ENCODE measurements at regions not wholly inside any gene's neighbourhood (a gene's known extent, or its start where the extent isn't known, plus 50 kb on each side); places are given as distances from the start of the nearest gene placed in this dataset.

GRCh38 chr9:4933861-4934260 lies 51.2 kb upstream of the JAK2 start:
- CTCF ChIA-PET = no interaction called here
- Histone ChIP-seq H3K4me3 (ENCODE audit: low read depth, low read length) (no peak overlapping the region), H3K27ac (ENCODE audit: extremely low read depth, low read depth, low read length) (no peak overlapping the region), H3K9me3 (ENCODE audit: control insufficient read depth, insufficient read depth, low read depth, low read length) (no peaks in the 10 kb centered on the region), H3K4me1 (ENCODE audit: control insufficient read depth, insufficient read depth, low read length) (no peaks in the 10 kb centered on the region), H3K36me3 (ENCODE audit: control insufficient read depth in 2 of 2, insufficient read depth in 1 of 2, low read length in 2 of 2) (no peaks in the 10 kb centered on the region)
- no peak for TF ChIP-seq ZNF350 (tag by site-specific recombination; IDR thresholded peaks at IDR 0.05)
- TF ChIP-seq ZNF548 (tag by site-specific recombination; IDR thresholded peaks at IDR 0.05) = no peak
- no peak for TF ChIP-seq ZNF510 (tag by site-specific recombination; IDR thresholded peaks at IDR 0.05; ENCODE audit: insufficient replicate concordance)
- TF ChIP-seq ZNF416 (tag by site-specific recombination; IDR thresholded peaks at IDR 0.05) = no peak
- TF ChIP-seq ZNF658 (tag by site-specific recombination; IDR thresholded peaks at IDR 0.05) = no peak
- TF ChIP-seq ZNF514 (tag by site-specific recombination; IDR thresholded peaks at IDR 0.05) = no peak
- no peak for TF ChIP-seq MEIS1 (CRISPR knock-in tag; IDR thresholded peaks at IDR 0.05; ENCODE audit: borderline replicate concordance)
- no peak for TF ChIP-seq GLI2 (tag by site-specific recombination; IDR thresholded peaks at IDR 0.05; ENCODE audit: borderline replicate concordance, low read depth)
- no peak for TF ChIP-seq ZNF16 (tag by site-specific recombination; IDR thresholded peaks at IDR 0.05; ENCODE audit: low read depth)
- no peak for TF ChIP-seq ZNF121 (tag by site-specific recombination; IDR thresholded peaks at IDR 0.05)
- no peak for TF ChIP-seq ZFP41 (tag by site-specific recombination; IDR thresholded peaks at IDR 0.05; ENCODE audit: borderline replicate concordance)
- TF ChIP-seq ZNF394 (tag by site-specific recombination; IDR thresholded peaks at IDR 0.05; ENCODE audit: borderline replicate concordance) = no peak
- TF ChIP-seq ZBTB17 (tag by site-specific recombination; IDR thresholded peaks at IDR 0.05) = no peak
- no peak for TF ChIP-seq ZNF426 (tag by site-specific recombination; IDR thresholded peaks at IDR 0.05)
- no peak for TF ChIP-seq ZNF768 (tag by site-specific recombination; IDR thresholded peaks at IDR 0.05)
- POLR2A ChIA-PET = no interaction called here

- Histone ChIP-seq H3K36me3 (ENCODE audit: control insufficient read depth in 2 of 2, insufficient read depth in 1 of 2, low read length in 2 of 2) (no peaks in the 10 kb centered on the region), H3K9me3 (ENCODE audit: control insufficient read depth, insufficient read depth, low read depth, low read length) (no peaks in the 10 kb centered on the region), H3K4me1 (ENCODE audit: control insufficient read depth, insufficient read depth, low read length) (no peaks in the 10 kb centered on the region), H3K4me3 (ENCODE audit: low read depth, low read length) (no peak overlapping the region), H3K27ac (ENCODE audit: extremely low read depth, low read depth, low read length) (no peak overlapping the region)
- TF ChIP-seq OSR2 (tag by site-specific recombination; IDR thresholded peaks at IDR 0.05) = 0 out of 2 replicates have a peak, but pooled peaks have one; percentile 16
- TF ChIP-seq ATF2 (tag by site-specific recombination; IDR thresholded peaks at IDR 0.05; ENCODE audit: low read depth) = no peak
- CTCF ChIA-PET = no interaction called here
- POLR2A ChIA-PET = no interaction called here
These were observed 49.9 kb upstream of the JAK2 start for GRCh38 chr9:4935001-4935672.

All from HEK293 (cell line).